ENCODE measurements at regions not wholly inside any gene's neighbourhood (a gene's known extent, or its start where the extent isn't known, plus 50 kb on each side); places are given as distances from the start of the nearest gene placed in this dataset.

- H3K36me3 ChIP-seq (ENCODE audit: control insufficient read depth in 2 of 4, insufficient read depth in 4 of 4, low read length in 3 of 4), result no peaks in the 10 kb centered on the region; a peak in 1 of 8 replicates
- no peak overlapping the region for H3K4ac ChIP-seq (replicated peaks; ENCODE audit: insufficient read length, low read depth, low read length)
- no peak overlapping the region for H3K27ac ChIP-seq (ENCODE audit: low read depth, low read length)
- H2BK12ac ChIP-seq (ENCODE audit: low read depth, low read length), result no peak overlapping the region
- 72% methylated on average over 6 of the region's 6 CpGs; no CpG with 5 or more reads in 1 of the 2 experiments for WGBS, 2 experiments (ENCODE audit: extremely low coverage in 1 of 2, insufficient coverage in 1 of 2, insufficient read length in 1 of 2, insufficient replicate concordance in 2 of 2, low coverage in 1 of 2, low lambda C conversion rate in 2 of 2, missing lambda C conversion rate in 1 of 2)
- no peak overlapping the region for H3K23ac ChIP-seq (ENCODE audit: insufficient read length)
- DNase-seq (ENCODE audit: low read depth in 1 of 2, low spot score in 2 of 2) (no peak), FAIRE-seq (no peak)
- H3K9ac ChIP-seq (replicated peaks in 1 of 4; ENCODE audit: extremely low read depth in 1 of 4, low read depth in 3 of 4, low read length in 3 of 4), result no peak overlapping the region
- no peaks in the 10 kb centered on the region for H3K79me1 ChIP-seq (ENCODE audit: low read depth, low read length)
- no peak overlapping the region for H2AFZ ChIP-seq (ENCODE audit: low read length)
- CTCF ChIA-PET (ENCODE audit: partially characterized antibody), result no interaction called here
- no peak overlapping the region for H2AK5ac ChIP-seq (ENCODE audit: low read depth, low read length)
- H4K20me1 ChIP-seq (replicated peaks in 1 of 2; ENCODE audit: control insufficient read depth in 1 of 2, insufficient read depth in 2 of 2, low read length in 2 of 2), result no peaks in the 10 kb centered on the region
- H3K79me2 ChIP-seq (ENCODE audit: control insufficient read depth in 1 of 2, insufficient read depth in 2 of 2, low read length in 2 of 2), result no peaks in the 10 kb centered on the region
- 0 out of 4 replicates have a peak, but pooled peaks cover 0 to 3% of the 10 kb centered on the region in 2 experiments for H3K9me3 ChIP-seq (ENCODE audit: insufficient read depth in 2 of 2, low read depth in 1 of 2, low read length in 1 of 2)
- no peaks in the 10 kb centered on the region; the same call in 1 of the 2 replicates for H3K23me2 ChIP-seq (ENCODE audit: low read depth, low read length)
- no peak overlapping the region for H3K56ac ChIP-seq (replicated peaks; ENCODE audit: insufficient read length, low read depth, low read length)
- H4K91ac ChIP-seq (replicated peaks; ENCODE audit: insufficient read length, low read length), result no peak overlapping the region
- H2BK120ac ChIP-seq (replicated peaks; ENCODE audit: low read depth, low read length), result no peak overlapping the region
- H3K18ac ChIP-seq (ENCODE audit: extremely low read depth, low read length), result no peak overlapping the region
- POLR2A ChIA-PET (ENCODE audit: partially characterized antibody), result no interaction called here
- H3K4me1 ChIP-seq (replicated peaks in 1 of 4; ENCODE audit: control insufficient read depth in 3 of 4, insufficient read depth in 4 of 4, low read length in 3 of 4), result peaks cover 0 to 6% (median 2%) of the 10 kb centered on the region in 4 experiments; a peak in 2 of 7 replicates
- H3K4me2 ChIP-seq (ENCODE audit: insufficient read depth in 1 of 2, low read depth in 2 of 2, low read length in 2 of 2), result no peak overlapping the region
- H3K4me3 ChIP-seq (ENCODE audit: extremely low read depth in 1 of 4, insufficient read depth in 2 of 4, low read depth in 3 of 4, low read length in 4 of 4), result no peak overlapping the region
- H3K27me3 ChIP-seq (replicated peaks in 1 of 4; ENCODE audit: control insufficient read depth in 3 of 4, extremely low read depth in 1 of 4, insufficient read depth in 3 of 4, low read length in 3 of 4), result peaks cover 0 to 1% (median 0%) of the 10 kb centered on the region in 4 experiments; a peak in 1 of 7 replicates
- no peak overlapping the region for H2BK20ac ChIP-seq (ENCODE audit: low read length)
- no peak overlapping the region for H2BK15ac ChIP-seq (ENCODE audit: low read length)
- no peak overlapping the region for H3K14ac ChIP-seq (ENCODE audit: insufficient read length)
- no peak overlapping the region for H4K5ac ChIP-seq (ENCODE audit: insufficient read length, low read depth, low read length)
- H4K8ac ChIP-seq (ENCODE audit: extremely low read depth, insufficient read depth, low read length), result no peak overlapping the region
- H2BK5ac ChIP-seq (ENCODE audit: low read depth, low read length), result no peak overlapping the region
- TF ChIP-seq POLR2AphosphoS5 (IDR thresholded peaks at IDR 0.05; ENCODE audit: low read depth, low read length), result no peak
- no peak for TF ChIP-seq RBBP5 (IDR thresholded peaks at IDR 0.05; ENCODE audit: borderline replicate concordance, low read depth, low read length)
- TF ChIP-seq, protein P1, sequence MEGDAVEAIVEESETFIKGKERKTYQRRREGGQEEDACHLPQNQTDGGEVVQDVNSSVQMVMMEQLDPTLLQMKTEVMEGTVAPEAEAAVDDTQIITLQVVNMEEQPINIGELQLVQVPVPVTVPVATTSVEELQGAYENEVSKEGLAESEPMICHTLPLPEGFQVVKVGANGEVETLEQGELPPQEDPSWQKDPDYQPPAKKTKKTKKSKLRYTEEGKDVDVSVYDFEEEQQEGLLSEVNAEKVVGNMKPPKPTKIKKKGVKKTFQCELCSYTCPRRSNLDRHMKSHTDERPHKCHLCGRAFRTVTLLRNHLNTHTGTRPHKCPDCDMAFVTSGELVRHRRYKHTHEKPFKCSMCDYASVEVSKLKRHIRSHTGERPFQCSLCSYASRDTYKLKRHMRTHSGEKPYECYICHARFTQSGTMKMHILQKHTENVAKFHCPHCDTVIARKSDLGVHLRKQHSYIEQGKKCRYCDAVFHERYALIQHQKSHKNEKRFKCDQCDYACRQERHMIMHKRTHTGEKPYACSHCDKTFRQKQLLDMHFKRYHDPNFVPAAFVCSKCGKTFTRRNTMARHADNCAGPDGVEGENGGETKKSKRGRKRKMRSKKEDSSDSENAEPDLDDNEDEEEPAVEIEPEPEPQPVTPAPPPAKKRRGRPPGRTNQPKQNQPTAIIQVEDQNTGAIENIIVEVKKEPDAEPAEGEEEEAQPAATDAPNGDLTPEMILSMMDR (IDR thresholded peaks at IDR 0.05; ENCODE audit: control extremely low read depth in 1 of 3, insufficient read depth in 1 of 3, low read depth in 1 of 3, low read length in 3 of 3), result no peak
- no peak for TF ChIP-seq POLR2A (IDR thresholded peaks at IDR 0.05; ENCODE audit: control extremely low read depth in 1 of 2, low read depth in 2 of 2, low read length in 2 of 2)
- TF ChIP-seq ATF2 (IDR thresholded peaks at IDR 0.05; ENCODE audit: low read length), result no peak
- TF ChIP-seq, protein P2, sequence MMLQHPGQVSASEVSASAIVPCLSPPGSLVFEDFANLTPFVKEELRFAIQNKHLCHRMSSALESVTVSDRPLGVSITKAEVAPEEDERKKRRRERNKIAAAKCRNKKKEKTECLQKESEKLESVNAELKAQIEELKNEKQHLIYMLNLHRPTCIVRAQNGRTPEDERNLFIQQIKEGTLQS (IDR thresholded peaks at IDR 0.05; ENCODE audit: insufficient read depth, low read depth, low read length), result no peak
- no peak for TF ChIP-seq CHD1 (IDR thresholded peaks at IDR 0.05; ENCODE audit: low read depth, low read length)
- no peak for TF ChIP-seq ZNF274 (IDR thresholded peaks at IDR 0.05; ENCODE audit: borderline replicate concordance, extremely low read depth, low read length)
- TF ChIP-seq SUZ12 (IDR thresholded peaks at IDR 0.05; ENCODE audit: low read length), result no peak
Observed at GRCh38 chr13:53844473-53845146, 816.0 kb downstream of the OLFM4 start.
